Kidney epithelial cell (primary cell): ENCODE measurements at regions not wholly inside any gene's neighbourhood (a gene's known extent, or its start where the extent isn't known, plus 50 kb on each side); places are given as distances from the start of the nearest gene placed in this dataset.
"Not testable (repeated sequence)": the region's sequence is repeated elsewhere in the genome, so short reads cannot be mapped to it uniquely, and the experiment has no call there.

Source experiments
- DNase-seq: peaks from one replicate; pipeline ENCODE4 v3.0.0-alpha.2; 2010; ENCODE audit warnings: low read depth
- H3K27me3 ChIP-seq: 2 replicates; pipeline ENCODE4 v1.6.0; 2011; ENCODE audit warnings: low read length; ENCODE audit not compliant: control insufficient read depth, insufficient read depth
- H3K36me3 ChIP-seq: 2 replicates; pipeline ENCODE4 v1.5.1; 2011; ENCODE audit warnings: low read length; ENCODE audit not compliant: control insufficient read depth, insufficient read depth
- H3K4me3 ChIP-seq: 2 replicates; pipeline ENCODE4 v1.5.1; 2011; ENCODE audit warnings: low read depth, mild to moderate bottlenecking, control low read depth, low read length
- TF ChIP-seq, protein P1 (sequence below): IDR thresholded peaks from 2 replicates; pipeline ENCODE4 v1.5.1; 2011; ENCODE audit warnings: mild to moderate bottlenecking, moderate library complexity, low read length, control low read depth, inconsistent platforms; ENCODE audit not compliant: insufficient read depth, poor library complexity, severe bottlenecking

DNA sequence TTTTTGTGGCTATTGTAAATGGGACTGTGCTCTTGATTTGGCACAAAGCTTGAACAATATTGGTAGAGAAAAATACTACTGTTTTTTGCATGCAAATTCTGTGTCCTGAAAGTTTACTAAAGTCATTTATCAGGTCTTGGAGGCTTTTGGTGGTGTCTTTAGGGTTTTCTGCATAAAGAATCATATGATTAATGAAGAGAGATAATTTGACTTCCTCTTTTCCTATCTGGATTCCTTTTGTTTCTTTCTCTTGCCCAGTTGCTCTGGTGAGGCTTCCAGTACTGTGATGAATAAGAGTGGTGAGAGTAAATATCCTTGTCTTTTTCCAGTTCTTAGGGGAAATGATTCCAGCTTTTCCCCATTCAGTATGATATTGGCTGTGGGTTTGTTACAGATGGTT, 1166.7 kb downstream of the NCAM2 start:
- DNase-seq, result no peak
- TF ChIP-seq, protein P1, sequence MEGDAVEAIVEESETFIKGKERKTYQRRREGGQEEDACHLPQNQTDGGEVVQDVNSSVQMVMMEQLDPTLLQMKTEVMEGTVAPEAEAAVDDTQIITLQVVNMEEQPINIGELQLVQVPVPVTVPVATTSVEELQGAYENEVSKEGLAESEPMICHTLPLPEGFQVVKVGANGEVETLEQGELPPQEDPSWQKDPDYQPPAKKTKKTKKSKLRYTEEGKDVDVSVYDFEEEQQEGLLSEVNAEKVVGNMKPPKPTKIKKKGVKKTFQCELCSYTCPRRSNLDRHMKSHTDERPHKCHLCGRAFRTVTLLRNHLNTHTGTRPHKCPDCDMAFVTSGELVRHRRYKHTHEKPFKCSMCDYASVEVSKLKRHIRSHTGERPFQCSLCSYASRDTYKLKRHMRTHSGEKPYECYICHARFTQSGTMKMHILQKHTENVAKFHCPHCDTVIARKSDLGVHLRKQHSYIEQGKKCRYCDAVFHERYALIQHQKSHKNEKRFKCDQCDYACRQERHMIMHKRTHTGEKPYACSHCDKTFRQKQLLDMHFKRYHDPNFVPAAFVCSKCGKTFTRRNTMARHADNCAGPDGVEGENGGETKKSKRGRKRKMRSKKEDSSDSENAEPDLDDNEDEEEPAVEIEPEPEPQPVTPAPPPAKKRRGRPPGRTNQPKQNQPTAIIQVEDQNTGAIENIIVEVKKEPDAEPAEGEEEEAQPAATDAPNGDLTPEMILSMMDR, result no peak
- H3K4me3 ChIP-seq, result no peak overlapping the region
- no peaks in the 10 kb centered on the region for H3K27me3 ChIP-seq
- H3K36me3 ChIP-seq, result no peaks in the 10 kb centered on the region

DNA sequence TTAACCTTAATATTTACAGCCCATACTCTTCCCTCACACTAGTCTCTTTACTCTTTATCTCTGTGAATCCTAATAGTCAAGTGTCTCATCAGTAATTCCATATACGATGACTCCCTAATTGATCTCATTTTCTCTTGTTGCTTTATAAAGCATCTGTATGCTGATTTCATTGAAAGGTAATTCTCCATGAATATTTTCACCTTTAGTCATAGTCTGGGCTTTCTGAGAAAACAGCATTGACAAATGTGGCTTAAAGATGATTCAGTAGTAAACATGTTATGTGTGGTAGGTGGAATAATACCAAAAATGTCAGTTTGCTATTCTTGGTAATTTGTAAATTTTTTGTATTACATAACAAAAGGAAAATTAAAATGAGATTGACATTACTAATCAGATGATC, 1176.5 kb downstream of the NCAM2 start:
- DNase-seq, result no peak
- TF ChIP-seq, protein P1, result no peak
- Histone ChIP-seq H3K27me3 (no peaks in the 10 kb centered on the region), H3K36me3 (no peaks in the 10 kb centered on the region), H3K4me3 (no peak overlapping the region)

DNA sequence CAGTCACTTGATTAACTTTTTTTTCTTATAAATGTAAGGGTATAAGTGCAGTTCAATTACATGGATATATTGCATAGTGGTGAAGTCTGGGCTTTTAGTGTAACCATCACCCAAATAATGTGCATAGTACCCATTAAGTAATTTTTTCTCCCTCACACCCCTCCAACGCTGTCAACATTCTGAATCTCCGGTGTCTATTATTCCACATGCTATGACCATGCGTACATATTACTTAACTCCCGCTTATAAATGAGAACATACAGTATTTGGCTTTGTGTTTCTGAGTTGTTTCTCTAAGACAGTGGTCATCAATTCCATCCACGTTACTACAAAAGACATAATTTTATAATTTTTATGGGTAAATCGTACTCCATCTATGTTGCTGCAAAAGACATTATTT, 1191.1 kb downstream of the NCAM2 start:
- TF ChIP-seq, protein P1, result no peak
- no peak for DNase-seq
- H3K36me3 ChIP-seq, result no peaks in the 10 kb centered on the region
- no peaks in the 10 kb centered on the region for H3K27me3 ChIP-seq
- H3K4me3 ChIP-seq, result no peak overlapping the region

DNA sequence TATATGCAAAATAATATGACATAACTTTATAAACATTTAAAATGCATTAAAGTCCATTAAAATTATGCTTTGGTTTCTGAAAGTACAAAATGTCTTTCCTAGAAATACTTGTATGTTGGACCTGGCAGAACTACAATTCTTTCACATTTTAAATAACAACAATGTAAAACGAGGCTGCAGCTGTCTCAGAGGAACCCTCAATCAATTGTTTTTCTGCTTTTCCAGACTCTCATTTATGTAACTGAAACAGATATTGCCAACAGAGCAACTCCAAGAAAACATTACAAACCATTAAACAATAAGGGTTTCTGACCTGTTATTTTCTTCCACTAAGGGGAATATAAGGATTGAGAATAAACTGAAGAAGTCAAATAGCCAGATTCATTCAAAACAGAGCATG, 1193.4 kb downstream of the NCAM2 start:
- TF ChIP-seq, protein P1, result no peak
- no peaks in the 10 kb centered on the region for H3K36me3 ChIP-seq
- DNase-seq, result no peak
- H3K4me3 ChIP-seq, result no peak overlapping the region
- H3K27me3 ChIP-seq, result no peaks in the 10 kb centered on the region

DNA sequence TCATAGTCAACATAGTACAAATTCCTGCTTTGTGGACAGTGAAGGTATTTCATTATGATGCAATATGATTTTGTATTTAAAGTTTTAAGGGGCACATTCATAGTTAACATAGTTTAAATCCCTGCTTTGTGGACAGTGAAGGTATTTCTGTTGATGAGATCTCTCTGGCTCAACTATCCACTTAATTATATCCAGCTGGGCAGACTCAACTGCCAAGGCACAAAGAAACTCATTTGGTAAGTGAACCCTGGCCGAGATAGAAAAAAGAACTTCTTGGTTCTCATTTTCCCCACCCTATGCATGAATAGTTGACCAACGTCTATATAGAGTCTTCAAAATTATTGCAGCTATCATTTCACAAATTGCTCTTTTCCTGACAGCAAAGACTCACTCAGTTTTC, 1194.6 kb downstream of the NCAM2 start:
- TF ChIP-seq, protein P1, result no peak
- no peak for DNase-seq
- Histone ChIP-seq H3K4me3 (no peak overlapping the region), H3K36me3 (no peaks in the 10 kb centered on the region), H3K27me3 (no peaks in the 10 kb centered on the region)

DNA sequence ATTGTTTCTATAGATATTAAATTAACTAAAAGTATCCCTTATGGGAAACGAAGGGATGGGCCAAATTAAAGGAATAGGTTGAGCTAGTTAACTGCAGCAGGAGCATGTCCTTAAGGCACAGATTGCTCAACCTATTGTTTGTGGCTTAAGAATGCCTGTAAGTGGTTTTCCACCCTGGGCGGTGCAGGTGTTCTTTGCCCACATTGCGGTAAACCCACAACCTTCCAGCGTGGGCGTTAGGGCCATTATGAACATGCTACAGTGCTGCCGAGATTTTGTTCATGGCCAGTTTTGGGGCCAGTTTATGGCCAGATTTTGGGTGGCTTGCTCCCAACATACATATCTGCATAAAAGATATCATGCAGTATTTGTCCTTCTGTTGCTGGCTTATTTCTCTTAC, 1196.8 kb downstream of the NCAM2 start:
- H3K4me3 ChIP-seq, H3K36me3 ChIP-seq, H3K27me3 ChIP-seq, DNase-seq: not testable (repeated sequence)
